ENCODE measurements at regions not wholly inside any gene's neighbourhood (a gene's known extent, or its start where the extent isn't known, plus 50 kb on each side); places are given as distances from the start of the nearest gene placed in this dataset.

GRCh38 chr12:115163710-115164109 is 479.7 kb upstream of the TBX3 start:
- H3K27ac ChIP-seq (ENCODE audit: extremely low read depth, low read depth, low read length): no peak overlapping the region
- ChIA-PET POLR2A (no interaction called here), CTCF (ENCODE audit: low intra/inter-chr PET ratio) (no interaction called here)
- no peaks in the 10 kb centered on the region for H3K9me1 ChIP-seq (ENCODE audit: control insufficient read depth, insufficient read depth, low read length)
- H3K4me1 ChIP-seq (replicated peaks in 1 of 2; ENCODE audit: control insufficient read depth in 2 of 2, insufficient read depth in 2 of 2, low read length in 2 of 2): no peaks in the 10 kb centered on the region
- ATAC-seq: no peak
- no peaks in the 10 kb centered on the region for H4K20me1 ChIP-seq (replicated peaks; ENCODE audit: control insufficient read depth, insufficient read depth, low read length)
- TF ChIP-seq ADNP (tag; IDR thresholded peaks at IDR 0.05) (no peak), ZNF395 (CRISPR knock-in tag; IDR thresholded peaks at IDR 0.05) (no peak), ZKSCAN3 (CRISPR knock-in tag; IDR thresholded peaks at IDR 0.05) (no peak), HINFP (tag; conservative IDR thresholded peaks at IDR 0.05; ENCODE audit: low read depth) (no peak), STAG1 (CRISPR knock-in tag; IDR thresholded peaks at IDR 0.05; ENCODE audit: borderline replicate concordance) (no peak), CBFB (CRISPR knock-in tag; IDR thresholded peaks at IDR 0.05) (no peak), ZZZ3 (IDR thresholded peaks at IDR 0.05) (no peak), CHD1 (IDR thresholded peaks at IDR 0.05; ENCODE audit: low read length) (no peak), SMAD2 (IDR thresholded peaks at IDR 0.05; ENCODE audit: low read depth, low read length) (no peak), IRF9 (tag; IDR thresholded peaks at IDR 0.05) (no peak), POLR3G (IDR thresholded peaks at IDR 0.05; ENCODE audit: extremely low read depth, insufficient read length, insufficient replicate concordance) (no peak), NBN (IDR thresholded peaks at IDR 0.05; ENCODE audit: low read depth) (no peak), POLR2G (IDR thresholded peaks at IDR 0.05; ENCODE audit: low read depth, low read length) (no peak), RBM34 (IDR thresholded peaks at IDR 0.05; ENCODE audit: borderline replicate concordance, insufficient read depth, low read length) (no peak), HOXB6 (CRISPR knock-in tag; IDR thresholded peaks at IDR 0.05; ENCODE audit: borderline replicate concordance) (no peak), MCM2 (IDR thresholded peaks at IDR 0.05; ENCODE audit: low read depth) (no peak), PHB (CRISPR knock-in tag; IDR thresholded peaks at IDR 0.05) (no peak), TRIM24 (IDR thresholded peaks at IDR 0.05) (no peak)
- TF ChIP-seq, protein P1, sequence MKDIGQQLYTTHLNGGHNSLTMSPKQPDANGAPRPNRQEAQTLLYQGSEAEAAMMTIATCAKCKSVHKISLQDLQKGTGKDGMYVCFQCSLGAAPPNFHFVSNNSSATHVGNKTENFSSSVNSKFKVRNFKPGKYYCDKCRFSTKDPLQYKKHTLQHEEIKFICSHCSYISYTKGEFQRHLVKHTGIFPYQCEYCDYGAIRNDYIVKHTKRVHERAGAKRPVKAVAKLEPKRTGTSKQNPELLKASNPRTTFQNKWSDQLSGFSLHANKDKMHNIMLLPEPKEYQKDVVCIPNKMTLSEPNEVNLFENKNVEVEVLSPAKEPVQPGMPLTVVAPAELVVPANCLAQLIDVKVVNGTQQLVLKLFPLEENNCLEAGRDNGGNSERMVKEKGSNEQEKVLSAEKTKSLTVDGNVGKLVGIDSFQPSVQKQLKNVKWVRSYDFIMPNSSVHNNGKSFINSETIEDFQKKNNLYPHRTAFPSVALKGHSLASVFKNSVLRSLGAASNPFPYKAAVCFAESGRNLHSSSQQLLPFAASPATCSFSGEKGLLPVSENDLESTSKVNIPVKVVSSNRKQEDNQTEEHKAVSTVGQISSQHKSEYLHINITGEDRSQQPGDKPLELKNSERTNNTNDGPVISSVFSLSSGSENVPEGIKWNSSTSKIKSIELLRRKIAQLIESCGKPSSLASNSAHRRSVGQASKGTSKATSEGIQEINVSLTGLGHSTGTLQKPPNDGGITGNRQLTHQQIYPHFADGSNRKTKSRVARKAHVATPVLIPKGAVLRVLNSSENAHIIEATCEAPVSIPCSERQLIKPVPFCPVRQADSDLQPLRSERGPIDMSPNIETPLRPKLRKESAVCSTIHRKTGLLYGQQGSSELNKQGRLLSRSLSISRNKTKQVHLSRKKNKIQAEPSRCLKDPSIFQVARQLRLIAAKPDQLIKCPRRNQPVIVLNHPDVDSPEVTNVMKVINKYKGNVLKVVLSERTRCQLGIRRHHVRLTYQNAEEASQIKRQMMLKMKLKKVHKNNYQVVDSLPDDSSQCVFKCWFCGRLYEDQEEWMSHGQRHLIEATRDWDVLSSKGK (CRISPR knock-in tag; IDR thresholded peaks at IDR 0.05): no peak
- in situ Hi-C loops (cut with MboI) (no loop called here), intact Hi-C loops (cut with micrococcal nuclease) (no loop called here)
- BruUV-seq (replicated peaks): no TSS peak
- no peaks in the 10 kb centered on the region for H3K79me2 ChIP-seq (ENCODE audit: control insufficient read depth, insufficient read depth, low read length)
- no peak for DNase-seq (ENCODE audit: extremely low read depth in 1 of 4, low spot score in 3 of 4)
- H3K4me3 ChIP-seq: no peak overlapping the region
- H3K4me2 ChIP-seq (ENCODE audit: insufficient read depth, low read length): no peak overlapping the region
- H3K9me3 ChIP-seq (replicated peaks; ENCODE audit: control insufficient read depth, insufficient read depth, low read depth, low read length): no peaks in the 10 kb centered on the region
- H2AFZ ChIP-seq (ENCODE audit: low read depth, low read length): no peak overlapping the region
- no peak overlapping the region for H3K9ac ChIP-seq (ENCODE audit: insufficient read depth in 1 of 2, low read depth in 2 of 2, low read length in 2 of 2)
- H3K36me3 ChIP-seq (ENCODE audit: control insufficient read depth, insufficient read depth, low read length): no peaks in the 10 kb centered on the region
- no peaks in the 10 kb centered on the region for H3K27me3 ChIP-seq (ENCODE audit: control insufficient read depth in 2 of 2, insufficient read depth in 2 of 2, low read length in 2 of 2)
- WGBS (ENCODE audit: insufficient coverage, low coverage, missing lambda C conversion rate): 3% methylated on average over 8 of the region's 8 CpGs
- FAIRE-seq: no peak

Measured in K562 (cell line).